CD4-positive, alpha-beta memory T cell (primary cell): ENCODE measurements at regions not wholly inside any gene's neighbourhood (a gene's known extent, or its start where the extent isn't known, plus 50 kb on each side); places are given as distances from the start of the nearest gene placed in this dataset.

Experiments
- CTCF ChIA-PET: fragments of 350-600 bp; sonication (Branson Sonifier 250); formaldehyde crosslinking; loops from one replicate; lab custom pipeline; 2021; ENCODE audit warnings: inconsistent platforms; ENCODE audit not compliant: partially characterized antibody; lab: Charles Lee
- POLR2A ChIA-PET: fragments of 350-600 bp; sonication (Branson Sonifier 250); formaldehyde crosslinking; loops from one replicate; lab custom pipeline; 2021; ENCODE audit not compliant: partially characterized antibody; lab: Charles Lee
- DNase-seq, 5 donors: peaks; one replicate each; pipeline versions ENCODE4 v3.0.0 to v3.0.0-alpha.2; 2020 to 2022; ENCODE audit warnings: mixed read lengths in 1 of 5
- H3K27ac ChIP-seq: one replicate; pipeline ENCODE4 v1.7.0; 2013; ENCODE audit warnings: low read depth, low read length
- H3K27me3 ChIP-seq: 2 replicates; pipeline ENCODE4 v1.7.0; 2013; ENCODE audit warnings: mild to moderate bottlenecking, low read length, moderate library complexity; ENCODE audit not compliant: insufficient read depth
- H3K36me3 ChIP-seq: 2 replicates; pipeline ENCODE4 v1.7.0; 2013; ENCODE audit warnings: mild to moderate bottlenecking, low read length, moderate library complexity; ENCODE audit not compliant: insufficient read depth
- H3K4me1 ChIP-seq: 2 replicates; pipeline ENCODE4 v1.7.0; 2013; ENCODE audit warnings: mild to moderate bottlenecking, low read length, moderate library complexity; ENCODE audit not compliant: insufficient read depth
- H3K4me3 ChIP-seq, 2 donors: one replicate each; pipeline ENCODE4 v1.7.0; 2013; ENCODE audit warnings: low read length in 2 of 2, mild to moderate bottlenecking in 1 of 2
- H3K9me3 ChIP-seq, 2 donors: one replicate each; pipeline ENCODE4 v1.7.0; 2013; ENCODE audit warnings: low read length in 2 of 2, control low read depth in 1 of 2; ENCODE audit not compliant: control insufficient read depth in 1 of 2
- H3K27ac Mint-ChIP-seq, 7 donors: one replicate each; pipeline ENCODE4 v1.8.0; 2020 to 2021; ENCODE audit warnings: mixed read lengths in 7 of 7, mild to moderate bottlenecking in 6 of 7, inconsistent platforms in 3 of 7, moderate library complexity in 3 of 7
- H3K27me3 Mint-ChIP-seq, 2 donors: one replicate each; pipeline ENCODE4 v1.8.0; 2020 to 2021; ENCODE audit warnings: mixed read lengths in 2 of 2
- H3K36me3 Mint-ChIP-seq, 2 donors: one replicate each; pipeline ENCODE4 v1.8.0; 2020 to 2021; ENCODE audit warnings: mixed read lengths in 2 of 2, inconsistent platforms in 1 of 2, mild to moderate bottlenecking in 1 of 2
- H3K4me1 Mint-ChIP-seq, 4 donors: one replicate each; pipeline ENCODE4 v1.8.0; 2020 to 2021; ENCODE audit warnings: mixed read lengths in 4 of 4, mild to moderate bottlenecking in 1 of 4
- H3K4me3 Mint-ChIP-seq, 8 donors: one replicate each; pipeline ENCODE4 v1.8.0; 2020 to 2021; ENCODE audit warnings: mixed read lengths in 8 of 8, mild to moderate bottlenecking in 7 of 8, moderate library complexity in 6 of 8, inconsistent platforms in 3 of 8
- H3K9me3 Mint-ChIP-seq, 8 donors: one replicate each; pipeline ENCODE4 v1.8.0; 2020 to 2021; ENCODE audit warnings: mixed read lengths in 8 of 8, mild to moderate bottlenecking in 5 of 8, inconsistent platforms in 3 of 8, moderate library complexity in 1 of 8
- intact Hi-C: fragments of 100-400 bp; cut with micrococcal nuclease; formaldehyde crosslinking; loops from one replicate; pipeline ENCODE4 v1.15.1; 2023

DNA sequence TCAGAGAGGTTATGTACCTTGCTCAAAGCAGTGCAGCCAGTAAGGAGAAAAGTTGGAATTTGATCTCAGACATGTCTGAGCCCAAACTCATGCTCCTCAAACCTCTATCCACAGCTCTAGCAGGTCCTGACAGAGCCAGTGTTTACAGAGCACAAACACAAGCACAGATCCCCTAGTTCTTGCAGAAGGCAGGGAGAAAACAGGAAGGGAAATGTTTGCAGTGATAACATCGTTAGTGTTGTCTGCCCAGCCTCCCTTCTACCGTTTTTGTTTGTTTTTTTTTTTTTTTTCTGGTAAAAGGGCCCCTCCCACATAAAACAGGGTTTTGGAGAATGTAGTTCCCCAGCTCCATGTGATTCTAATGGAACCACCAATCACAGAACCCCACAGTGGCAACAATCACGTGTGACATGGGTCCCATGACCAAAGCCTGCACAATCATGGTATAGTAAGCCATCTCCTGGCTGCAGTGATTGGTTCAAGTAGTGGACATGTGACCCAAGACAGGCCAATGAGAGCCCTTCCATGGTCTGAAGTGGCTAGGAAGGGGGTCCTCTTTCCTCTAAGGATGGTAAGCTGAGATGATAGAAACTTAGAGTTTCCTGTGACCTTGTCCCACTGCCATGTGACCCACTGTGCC, 513.4 kb downstream of the MED13L start:
- Histone ChIP-seq H3K4me1 (no peaks in the 10 kb centered on the region), H3K36me3 (no peaks in the 10 kb centered on the region), H3K27ac (no peak overlapping the region), H3K4me3 (no peak overlapping the region), H3K9me3 (no peaks in the 10 kb centered on the region), H3K27me3 (no peaks in the 10 kb centered on the region)
- H3K4me1 Mint-ChIP-seq: no peaks in the 10 kb centered on the region
- POLR2A ChIA-PET: no interaction called here
- H3K27ac Mint-ChIP-seq: no peak overlapping the region
- CTCF ChIA-PET: no interaction called here
- H3K27me3 Mint-ChIP-seq: peaks cover 0 to 2% of the 10 kb centered on the region in 2 donors
- H3K9me3 Mint-ChIP-seq: peaks cover 0 to 19% (median 3%) of the 10 kb centered on the region in 8 donors
- no peaks in the 10 kb centered on the region for H3K36me3 Mint-ChIP-seq
- H3K4me3 Mint-ChIP-seq: no peak overlapping the region
- intact Hi-C loops: no loop called here
- no peak for DNase-seq

- Mint-ChIP-seq H3K4me1 (no peaks in the 10 kb centered on the region), H3K4me3 (no peak overlapping the region), H3K27ac (no peak overlapping the region), H3K27me3 (peaks cover 0 to 2% of the 10 kb centered on the region in 2 donors), H3K36me3 (no peaks in the 10 kb centered on the region), H3K9me3 (peaks cover 0 to 19% (median 3%) of the 10 kb centered on the region in 8 donors)
- Histone ChIP-seq H3K9me3 (no peaks in the 10 kb centered on the region), H3K27ac (no peak overlapping the region), H3K4me1 (no peaks in the 10 kb centered on the region), H3K36me3 (no peaks in the 10 kb centered on the region), H3K27me3 (no peaks in the 10 kb centered on the region), H3K4me3 (no peak overlapping the region)
- no peak for DNase-seq
- intact Hi-C loops: no loop called here
- ChIA-PET CTCF (no interaction called here), POLR2A (no interaction called here)
Observed at GRCh38 chr12:115763376-115763775, 514.1 kb downstream of the MED13L start.

GRCh38 chr12:115762936-115763335, 514.6 kb downstream of the MED13L start:
- Histone ChIP-seq H3K4me1 (no peaks in the 10 kb centered on the region), H3K4me3 (no peak overlapping the region), H3K27ac (no peak overlapping the region), H3K27me3 (no peaks in the 10 kb centered on the region), H3K9me3 (no peaks in the 10 kb centered on the region), H3K36me3 (no peaks in the 10 kb centered on the region)
- ChIA-PET POLR2A (no interaction called here), CTCF (no interaction called here)
- no peak for DNase-seq
- no peak overlapping the region for H3K4me3 Mint-ChIP-seq
- intact Hi-C loops: no loop called here
- no peak overlapping the region for H3K27ac Mint-ChIP-seq
- no peaks in the 10 kb centered on the region for H3K4me1 Mint-ChIP-seq
- peaks cover 0 to 2% of the 10 kb centered on the region in 2 donors for H3K27me3 Mint-ChIP-seq
- no peaks in the 10 kb centered on the region for H3K36me3 Mint-ChIP-seq
- peaks cover 0 to 19% (median 2%) of the 10 kb centered on the region in 8 donors for H3K9me3 Mint-ChIP-seq

DNA sequence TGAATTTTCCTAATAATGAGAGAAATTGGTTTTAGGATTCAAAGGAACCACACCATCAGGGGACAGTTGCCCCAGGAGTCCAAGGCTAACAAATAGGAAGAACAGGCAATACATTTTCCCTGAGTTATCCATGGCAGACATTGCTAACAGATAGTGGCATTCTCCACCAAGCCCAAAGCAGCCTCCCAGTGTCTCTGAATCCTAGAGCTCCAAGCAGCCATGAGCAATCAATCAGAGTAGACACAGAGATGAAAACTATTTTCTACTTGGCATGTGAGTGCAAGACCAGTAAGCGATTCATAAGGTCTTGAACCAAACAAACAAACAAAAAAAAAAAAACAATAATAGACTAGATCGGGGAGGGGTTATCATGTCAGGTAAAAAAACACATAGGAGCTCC, 515.7 kb downstream of the MED13L start:
- CTCF ChIA-PET: no interaction called here
- intact Hi-C loops: no loop called here
- H3K4me1 Mint-ChIP-seq: no peaks in the 10 kb centered on the region
- H3K4me3 Mint-ChIP-seq: no peak overlapping the region
- Histone ChIP-seq H3K4me1 (no peaks in the 10 kb centered on the region), H3K36me3 (no peaks in the 10 kb centered on the region), H3K9me3 (no peaks in the 10 kb centered on the region), H3K27ac (no peak overlapping the region), H3K4me3 (no peak overlapping the region), H3K27me3 (no peaks in the 10 kb centered on the region)
- POLR2A ChIA-PET: no interaction called here
- H3K27ac Mint-ChIP-seq: no peak overlapping the region
- H3K36me3 Mint-ChIP-seq: no peaks in the 10 kb centered on the region
- H3K27me3 Mint-ChIP-seq: peaks cover 0 to 6% of the 10 kb centered on the region in 2 donors
- no peak for DNase-seq
- H3K9me3 Mint-ChIP-seq: peaks cover 0 to 14% (median 2%) of the 10 kb centered on the region in 8 donors

DNA sequence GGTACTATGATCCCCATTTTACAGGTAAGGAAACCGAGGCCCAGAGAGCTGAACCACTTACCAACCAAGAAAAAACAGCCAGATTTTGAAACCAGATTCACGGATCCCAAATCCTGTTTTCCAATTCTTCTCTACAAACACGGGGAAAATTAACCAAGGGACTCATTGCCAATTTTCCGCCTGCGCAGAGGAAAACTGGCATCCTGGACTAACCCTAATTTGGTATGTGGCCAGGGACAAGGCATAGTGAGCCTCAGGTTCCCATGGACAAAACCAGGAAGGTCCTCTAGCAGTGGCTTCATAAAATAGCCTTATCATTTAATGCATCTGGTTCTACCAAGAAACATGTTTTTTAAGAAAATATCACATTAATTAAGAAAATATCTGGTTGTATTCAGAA, 517.3 kb downstream of the MED13L start:
- Histone ChIP-seq H3K4me3 (no peak overlapping the region), H3K27me3 (no peaks in the 10 kb centered on the region), H3K9me3 (no peaks in the 10 kb centered on the region), H3K36me3 (no peaks in the 10 kb centered on the region), H3K27ac (no peak overlapping the region), H3K4me1 (no peaks in the 10 kb centered on the region)
- ChIA-PET CTCF (interaction anchor here (0.6 kb wide), 1 partner anchor 104 kb away, joined by 3 read pairs; no protein-coding TSS in a partner anchor), POLR2A (no interaction called here)
- Mint-ChIP-seq H3K4me1 (no peaks in the 10 kb centered on the region), H3K27ac (no peak overlapping the region), H3K4me3 (no peak overlapping the region), H3K9me3 (peaks cover 0 to 5% (median under 1%) of the 10 kb centered on the region in 8 donors), H3K27me3 (peaks cover 2 to 8% of the 10 kb centered on the region in 2 donors), H3K36me3 (no peaks in the 10 kb centered on the region)
- intact Hi-C loops: no loop called here
- no peak for DNase-seq

- intact Hi-C loops: no loop called here
- H3K27ac Mint-ChIP-seq: no peak overlapping the region
- CTCF ChIA-PET: no interaction called here
Observed at GRCh38 chr12:115758877-115759620, 518.4 kb downstream of the MED13L start.

GRCh38 chr12:115758183-115758582, 519.3 kb downstream of the MED13L start:
- H3K36me3 Mint-ChIP-seq: no peaks in the 10 kb centered on the region
- H3K4me1 ChIP-seq: no peaks in the 10 kb centered on the region
- H3K4me3 Mint-ChIP-seq: no peak overlapping the region
- H3K9me3 ChIP-seq: no peaks in the 10 kb centered on the region
- H3K27ac ChIP-seq: no peak overlapping the region
- no peak overlapping the region for H3K4me3 ChIP-seq
- no peaks in the 10 kb centered on the region for H3K4me1 Mint-ChIP-seq
- H3K27me3 Mint-ChIP-seq: peaks cover 4 to 11% of the 10 kb centered on the region in 2 donors
- no peak overlapping the region for H3K27ac Mint-ChIP-seq
- intact Hi-C loops: no loop called here
- ChIA-PET POLR2A (no interaction called here), CTCF (no interaction called here)
- H3K9me3 Mint-ChIP-seq: peaks cover 0 to 2% (median 0%) of the 10 kb centered on the region in 8 donors
- no peaks in the 10 kb centered on the region for H3K36me3 ChIP-seq
- DNase-seq: no peak
- H3K27me3 ChIP-seq: no peaks in the 10 kb centered on the region

More at GRCh38 chr12:115758877-115759620, 518.4 kb downstream of the MED13L start:
- no peak overlapping the region for H3K4me3 Mint-ChIP-seq
- Histone ChIP-seq H3K4me3 (no peak overlapping the region), H3K9me3 (no peaks in the 10 kb centered on the region), H3K27me3 (no peaks in the 10 kb centered on the region), H3K27ac (no peak overlapping the region), H3K36me3 (no peaks in the 10 kb centered on the region), H3K4me1 (no peaks in the 10 kb centered on the region)
- H3K36me3 Mint-ChIP-seq: no peaks in the 10 kb centered on the region
- POLR2A ChIA-PET: no interaction called here
- peaks cover 0 to 2% (median 0%) of the 10 kb centered on the region in 8 donors for H3K9me3 Mint-ChIP-seq
- DNase-seq: no peak
- H3K27me3 Mint-ChIP-seq: peaks cover 4 to 11% of the 10 kb centered on the region in 2 donors
- no peaks in the 10 kb centered on the region for H3K4me1 Mint-ChIP-seq
